Esophagus muscularis mucosa (tissue), 4 donors: ENCODE measurements at regions not wholly inside any gene's neighbourhood (a gene's known extent, or its start where the extent isn't known, plus 50 kb on each side); places are given as distances from the start of the nearest gene placed in this dataset.

Experiments
- EP300 ChIP-seq: sonication (generic); formaldehyde crosslinking; IDR thresholded peaks from one replicate; pipeline ENCODE4 v1.6.1; 2017; ENCODE audit warnings: antibody characterized with exemption
- POLR2A ChIP-seq: fragments of 450-650 bp; IDR thresholded peaks from one replicate; pipeline ENCODE4 v1.6.1; 2017; ENCODE audit warnings: antibody characterized with exemption, moderate library complexity, mild to moderate bottlenecking, low read depth
- POLR2AphosphoS5 ChIP-seq, 2 donors: sonication (generic); formaldehyde crosslinking; IDR thresholded peaks; one replicate each; pipeline ENCODE4 v1.6.1; 2017; ENCODE audit warnings: antibody characterized with exemption in 2 of 2
- TF ChIP-seq, protein P1 (sequence below), 3 experiments: fragments of 200-600 bp in 2 of 3; fragments of 450-650 bp in 1 of 3; sonication (generic) in 2 of 3; IDR thresholded peaks; one replicate each; pipeline ENCODE4 v1.5.1; 2017 to 2019; ENCODE audit warnings: antibody characterized with exemption in 3 of 3, mild to moderate bottlenecking in 2 of 3, moderate library complexity in 1 of 3

DNA sequence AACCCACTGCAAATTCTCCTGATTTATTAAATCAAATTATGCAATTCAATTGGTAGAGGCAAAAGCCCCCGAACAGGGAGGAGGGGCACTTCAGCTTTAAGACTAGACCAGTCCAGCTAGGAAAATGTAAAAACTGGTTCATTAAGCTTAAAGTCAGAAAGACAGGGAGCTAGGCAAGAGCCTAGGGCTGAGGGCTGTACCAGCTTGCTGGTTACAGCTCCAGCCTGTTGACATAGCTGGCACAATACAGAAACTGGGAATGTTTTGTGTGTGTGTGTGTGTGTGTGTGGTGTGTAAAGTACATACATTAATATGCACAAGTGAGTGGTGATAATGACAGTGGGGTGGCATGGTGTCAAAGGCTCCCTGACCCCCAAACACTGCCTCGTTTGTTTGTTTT is 307.0 kb upstream of the CELF4 start:
- TF ChIP-seq, protein P1, sequence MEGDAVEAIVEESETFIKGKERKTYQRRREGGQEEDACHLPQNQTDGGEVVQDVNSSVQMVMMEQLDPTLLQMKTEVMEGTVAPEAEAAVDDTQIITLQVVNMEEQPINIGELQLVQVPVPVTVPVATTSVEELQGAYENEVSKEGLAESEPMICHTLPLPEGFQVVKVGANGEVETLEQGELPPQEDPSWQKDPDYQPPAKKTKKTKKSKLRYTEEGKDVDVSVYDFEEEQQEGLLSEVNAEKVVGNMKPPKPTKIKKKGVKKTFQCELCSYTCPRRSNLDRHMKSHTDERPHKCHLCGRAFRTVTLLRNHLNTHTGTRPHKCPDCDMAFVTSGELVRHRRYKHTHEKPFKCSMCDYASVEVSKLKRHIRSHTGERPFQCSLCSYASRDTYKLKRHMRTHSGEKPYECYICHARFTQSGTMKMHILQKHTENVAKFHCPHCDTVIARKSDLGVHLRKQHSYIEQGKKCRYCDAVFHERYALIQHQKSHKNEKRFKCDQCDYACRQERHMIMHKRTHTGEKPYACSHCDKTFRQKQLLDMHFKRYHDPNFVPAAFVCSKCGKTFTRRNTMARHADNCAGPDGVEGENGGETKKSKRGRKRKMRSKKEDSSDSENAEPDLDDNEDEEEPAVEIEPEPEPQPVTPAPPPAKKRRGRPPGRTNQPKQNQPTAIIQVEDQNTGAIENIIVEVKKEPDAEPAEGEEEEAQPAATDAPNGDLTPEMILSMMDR (IDR thresholded peaks at IDR 0.05): no peak
- TF ChIP-seq POLR2A: no peak
- TF ChIP-seq POLR2AphosphoS5 (IDR thresholded peaks at IDR 0.05): no peak
- TF ChIP-seq EP300: no peak
